Lower leg skin (tissue), 3 donors: ENCODE measurements at regions not wholly inside any gene's neighbourhood (a gene's known extent, or its start where the extent isn't known, plus 50 kb on each side); places are given as distances from the start of the nearest gene placed in this dataset.

ENCODE experiments used
- POLR2A ChIP-seq, 2 donors: fragments of 450-650 bp; IDR thresholded peaks; one replicate each; pipeline ENCODE4 v1.6.1; 2016 to 2017; ENCODE audit warnings: antibody characterized with exemption in 2 of 2, mild to moderate bottlenecking in 1 of 2, moderate library complexity in 1 of 2
- TF ChIP-seq, protein P1 (sequence below), 3 donors: fragments of 450-650 bp; IDR thresholded peaks; one replicate each; pipeline ENCODE4 v1.5.1; 2016; ENCODE audit warnings: antibody characterized with exemption in 3 of 3, mild to moderate bottlenecking in 3 of 3, moderate library complexity in 2 of 3

DNA sequence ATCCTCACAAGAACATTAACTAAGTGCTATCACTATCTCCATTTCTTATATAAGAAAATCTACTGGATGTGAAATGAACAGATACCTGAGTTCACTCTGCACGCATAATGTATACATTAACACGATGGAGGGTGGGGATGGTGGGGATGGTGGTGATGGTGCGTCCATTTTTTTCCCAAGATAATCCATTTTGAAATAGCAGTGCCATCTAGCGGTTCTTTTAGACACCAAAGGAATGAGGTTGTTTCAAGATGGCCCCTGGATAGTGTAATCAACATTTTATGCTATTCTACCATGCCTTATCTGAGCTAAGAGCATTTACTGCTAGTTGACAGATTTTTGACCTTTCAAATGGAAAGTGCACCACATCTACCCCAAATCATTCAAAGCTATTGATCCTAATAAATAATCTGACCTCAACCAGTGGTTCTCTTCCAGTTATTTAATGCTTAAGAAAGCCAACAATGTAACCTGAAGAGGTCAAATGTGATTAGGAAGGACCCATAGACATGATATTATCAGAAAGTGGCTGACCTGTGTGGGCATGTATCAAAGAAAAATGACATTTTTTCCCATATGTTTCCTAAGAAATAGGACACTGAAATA, 714.7 kb upstream of the TENM4 start:
- no peak for TF ChIP-seq POLR2A (IDR thresholded peaks at IDR 0.05)
- TF ChIP-seq, protein P1, sequence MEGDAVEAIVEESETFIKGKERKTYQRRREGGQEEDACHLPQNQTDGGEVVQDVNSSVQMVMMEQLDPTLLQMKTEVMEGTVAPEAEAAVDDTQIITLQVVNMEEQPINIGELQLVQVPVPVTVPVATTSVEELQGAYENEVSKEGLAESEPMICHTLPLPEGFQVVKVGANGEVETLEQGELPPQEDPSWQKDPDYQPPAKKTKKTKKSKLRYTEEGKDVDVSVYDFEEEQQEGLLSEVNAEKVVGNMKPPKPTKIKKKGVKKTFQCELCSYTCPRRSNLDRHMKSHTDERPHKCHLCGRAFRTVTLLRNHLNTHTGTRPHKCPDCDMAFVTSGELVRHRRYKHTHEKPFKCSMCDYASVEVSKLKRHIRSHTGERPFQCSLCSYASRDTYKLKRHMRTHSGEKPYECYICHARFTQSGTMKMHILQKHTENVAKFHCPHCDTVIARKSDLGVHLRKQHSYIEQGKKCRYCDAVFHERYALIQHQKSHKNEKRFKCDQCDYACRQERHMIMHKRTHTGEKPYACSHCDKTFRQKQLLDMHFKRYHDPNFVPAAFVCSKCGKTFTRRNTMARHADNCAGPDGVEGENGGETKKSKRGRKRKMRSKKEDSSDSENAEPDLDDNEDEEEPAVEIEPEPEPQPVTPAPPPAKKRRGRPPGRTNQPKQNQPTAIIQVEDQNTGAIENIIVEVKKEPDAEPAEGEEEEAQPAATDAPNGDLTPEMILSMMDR (IDR thresholded peaks at IDR 0.05): no peak
